ENCODE measurements at regions not wholly inside any gene's neighbourhood (a gene's known extent, or its start where the extent isn't known, plus 50 kb on each side); places are given as distances from the start of the nearest gene placed in this dataset.

DNA sequence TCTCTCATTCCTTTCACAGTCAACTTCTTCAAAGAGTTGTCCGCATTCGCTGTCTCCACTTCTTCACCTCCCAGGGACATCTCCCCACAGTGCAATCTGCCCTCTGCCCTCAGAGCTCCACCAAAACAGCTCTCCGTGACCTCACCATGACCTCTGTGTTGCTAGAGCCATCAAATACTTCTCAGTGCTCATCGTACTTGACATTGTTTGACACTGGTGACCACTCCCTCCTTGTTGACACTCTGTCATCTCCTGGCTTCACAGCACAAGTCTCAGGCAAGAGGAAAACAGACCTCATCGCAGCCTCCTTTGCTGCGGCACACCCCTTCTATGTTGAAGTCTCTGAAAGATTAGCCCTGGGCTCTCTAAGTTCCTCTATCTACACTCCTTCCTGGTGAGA is 90.5 kb upstream of the CCDC160 start:
- Histone ChIP-seq H3K9me3 (no peaks in the 10 kb centered on the region), H3K27ac (no peak overlapping the region), H3K4me1 (ENCODE audit: control insufficient read depth in 1 of 2, low read depth in 2 of 2) (no peaks in the 10 kb centered on the region), H3K4me3 (no peak overlapping the region), H3K27me3 (replicated peaks; ENCODE audit: insufficient read depth) (no peaks in the 10 kb centered on the region), H3K36me3 (no peaks in the 10 kb centered on the region)
- TF ChIP-seq, protein P1, sequence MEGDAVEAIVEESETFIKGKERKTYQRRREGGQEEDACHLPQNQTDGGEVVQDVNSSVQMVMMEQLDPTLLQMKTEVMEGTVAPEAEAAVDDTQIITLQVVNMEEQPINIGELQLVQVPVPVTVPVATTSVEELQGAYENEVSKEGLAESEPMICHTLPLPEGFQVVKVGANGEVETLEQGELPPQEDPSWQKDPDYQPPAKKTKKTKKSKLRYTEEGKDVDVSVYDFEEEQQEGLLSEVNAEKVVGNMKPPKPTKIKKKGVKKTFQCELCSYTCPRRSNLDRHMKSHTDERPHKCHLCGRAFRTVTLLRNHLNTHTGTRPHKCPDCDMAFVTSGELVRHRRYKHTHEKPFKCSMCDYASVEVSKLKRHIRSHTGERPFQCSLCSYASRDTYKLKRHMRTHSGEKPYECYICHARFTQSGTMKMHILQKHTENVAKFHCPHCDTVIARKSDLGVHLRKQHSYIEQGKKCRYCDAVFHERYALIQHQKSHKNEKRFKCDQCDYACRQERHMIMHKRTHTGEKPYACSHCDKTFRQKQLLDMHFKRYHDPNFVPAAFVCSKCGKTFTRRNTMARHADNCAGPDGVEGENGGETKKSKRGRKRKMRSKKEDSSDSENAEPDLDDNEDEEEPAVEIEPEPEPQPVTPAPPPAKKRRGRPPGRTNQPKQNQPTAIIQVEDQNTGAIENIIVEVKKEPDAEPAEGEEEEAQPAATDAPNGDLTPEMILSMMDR (IDR thresholded peaks at IDR 0.05) = no peak
- DNase-seq (ENCODE audit: low spot score) (no peak), ATAC-seq (ENCODE audit: insufficient number of reproducible peaks, low FRiP score, low read depth) (no peak)

DNA sequence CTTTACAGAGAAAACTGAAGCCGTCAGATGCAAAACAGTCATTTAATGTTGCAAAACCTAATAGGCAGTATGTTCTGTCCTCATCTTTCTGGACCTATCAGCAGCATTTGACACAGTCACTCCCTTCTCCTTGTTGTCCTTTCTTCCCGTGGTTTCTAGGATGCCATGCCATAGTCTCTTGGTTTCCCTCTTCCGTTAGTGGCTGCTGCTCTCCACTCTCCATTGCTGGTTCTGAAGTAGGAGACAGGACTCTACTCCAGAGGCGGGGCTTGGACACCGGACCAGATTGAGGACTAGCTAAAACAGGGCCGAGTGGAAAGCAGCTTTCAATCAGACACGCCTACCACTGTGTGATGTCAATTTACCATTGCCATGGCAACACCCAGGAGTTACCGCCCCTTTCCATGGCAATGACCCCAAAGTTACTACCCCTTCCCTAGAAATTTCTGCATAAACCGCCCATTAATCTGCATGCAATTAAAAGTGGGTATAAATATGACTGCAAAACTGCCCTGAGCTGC is 88.8 kb upstream of the CCDC160 start:
- Histone ChIP-seq H3K9me3 (no peaks in the 10 kb centered on the region), H3K4me3 (peak overlapping the region; percentile 30), H3K27me3 (replicated peaks; ENCODE audit: insufficient read depth) (no peaks in the 10 kb centered on the region), H3K4me1 (ENCODE audit: control insufficient read depth in 1 of 2, low read depth in 2 of 2) (no peaks in the 10 kb centered on the region), H3K27ac (no peak overlapping the region), H3K36me3 (no peaks in the 10 kb centered on the region)
- TF ChIP-seq, protein P1 (IDR thresholded peaks at IDR 0.05) = no peak
- DNase-seq (ENCODE audit: low spot score) (no peak), ATAC-seq (ENCODE audit: insufficient number of reproducible peaks, low FRiP score, low read depth) (no peak)

DNA sequence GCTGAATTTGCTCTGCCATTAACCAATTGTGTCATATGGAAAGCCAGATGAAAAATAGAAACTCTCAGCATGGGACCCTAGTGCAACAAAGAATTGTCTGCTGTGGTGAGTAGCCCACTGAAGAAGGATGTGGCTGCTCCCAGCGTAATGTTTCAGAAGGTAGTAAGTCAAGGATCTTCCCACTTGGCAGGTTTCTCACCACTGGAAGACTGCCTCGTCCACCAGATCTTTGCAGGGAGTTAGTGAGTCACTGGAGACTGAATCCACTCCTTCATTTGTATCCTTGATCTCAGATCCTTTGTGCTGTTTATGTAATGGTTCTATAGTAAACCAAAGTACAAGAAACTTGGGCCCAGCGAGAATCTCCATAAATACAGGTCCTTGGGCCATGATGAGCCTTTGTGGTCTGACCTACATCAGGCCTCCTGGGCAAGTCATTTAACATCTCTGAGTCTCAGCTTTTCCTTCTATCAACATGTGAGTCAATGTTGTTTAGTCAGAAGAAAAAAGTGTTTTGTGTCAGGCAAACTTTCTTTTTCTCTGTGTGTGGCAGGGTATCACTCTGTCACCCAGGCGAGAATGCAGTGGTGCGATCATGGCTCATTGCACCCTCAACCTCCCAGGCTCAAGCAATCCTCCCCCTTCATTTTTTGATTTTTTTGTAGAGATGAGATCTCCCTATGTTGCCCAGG is 78.0 kb upstream of the CCDC160 start:
- no peaks in the 10 kb centered on the region for H3K36me3 ChIP-seq
- no peaks in the 10 kb centered on the region for H3K9me3 ChIP-seq
- H3K4me3 ChIP-seq = no peak overlapping the region
- no peak for DNase-seq (ENCODE audit: low spot score)
- H3K4me1 ChIP-seq (ENCODE audit: control insufficient read depth in 1 of 2, low read depth in 2 of 2) = no peaks in the 10 kb centered on the region
- no peak overlapping the region for H3K27ac ChIP-seq
- ATAC-seq (ENCODE audit: insufficient number of reproducible peaks, low FRiP score, low read depth) = no peak
- H3K27me3 ChIP-seq (replicated peaks; ENCODE audit: insufficient read depth) = no peaks in the 10 kb centered on the region
- TF ChIP-seq, protein P1 (IDR thresholded peaks at IDR 0.05) = no peak

DNA sequence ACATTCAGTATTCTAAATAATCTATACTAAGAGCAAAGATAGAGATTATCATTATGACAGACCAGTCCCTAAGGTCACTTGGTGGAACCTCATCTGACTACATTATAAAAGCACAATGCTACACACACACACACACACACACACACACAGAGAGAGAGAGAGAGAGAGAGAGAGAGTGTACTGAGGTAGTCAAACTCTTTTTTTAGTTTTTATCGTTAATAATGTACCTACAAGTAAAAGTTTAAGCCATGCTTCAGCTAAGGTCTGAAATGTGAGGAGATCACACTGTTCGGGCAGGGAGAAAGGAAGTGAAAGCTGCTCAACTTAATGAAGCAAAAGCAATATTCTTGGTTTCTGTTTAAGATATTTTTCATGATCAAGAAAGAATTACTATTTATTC is 75.8 kb upstream of the CCDC160 start:
- H3K27me3 ChIP-seq (replicated peaks; ENCODE audit: insufficient read depth) = no peaks in the 10 kb centered on the region
- H3K36me3 ChIP-seq = no peaks in the 10 kb centered on the region
- no peaks in the 10 kb centered on the region for H3K9me3 ChIP-seq
- no peak for DNase-seq (ENCODE audit: low spot score)
- no peak overlapping the region for H3K27ac ChIP-seq
- no peaks in the 10 kb centered on the region for H3K4me1 ChIP-seq (ENCODE audit: control insufficient read depth in 1 of 2, low read depth in 2 of 2)
- ATAC-seq (ENCODE audit: insufficient number of reproducible peaks, low FRiP score, low read depth) = no peak
- no peak overlapping the region for H3K4me3 ChIP-seq
- TF ChIP-seq, protein P1 (IDR thresholded peaks at IDR 0.05) = no peak

DNA sequence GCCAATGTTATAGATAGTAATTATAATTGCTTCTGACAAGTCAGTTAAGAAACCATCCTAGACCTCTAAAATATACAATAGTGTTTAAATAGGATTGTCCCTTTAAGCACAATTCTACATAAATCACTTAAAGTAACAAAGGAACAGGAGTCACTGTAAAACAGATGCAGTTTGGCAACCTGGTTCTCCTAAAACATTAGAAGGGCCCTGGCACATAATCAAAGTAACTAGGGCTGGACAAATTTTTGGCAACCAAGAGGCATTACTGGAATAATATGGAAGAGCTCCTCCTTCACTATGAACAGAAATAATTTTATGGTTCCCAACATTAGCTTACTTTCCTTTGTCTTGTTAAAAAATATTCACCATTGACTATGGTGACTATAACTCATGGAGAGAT is 75.0 kb upstream of the CCDC160 start:
- H3K27ac ChIP-seq = no peak overlapping the region
- TF ChIP-seq, protein P1 (IDR thresholded peaks at IDR 0.05) = no peak
- no peaks in the 10 kb centered on the region for H3K27me3 ChIP-seq (replicated peaks; ENCODE audit: insufficient read depth)
- H3K36me3 ChIP-seq = no peaks in the 10 kb centered on the region
- DNase-seq (ENCODE audit: low spot score) (no peak), ATAC-seq (ENCODE audit: insufficient number of reproducible peaks, low FRiP score, low read depth) (no peak)
- H3K9me3 ChIP-seq = no peaks in the 10 kb centered on the region
- no peaks in the 10 kb centered on the region for H3K4me1 ChIP-seq (ENCODE audit: control insufficient read depth in 1 of 2, low read depth in 2 of 2)
- H3K4me3 ChIP-seq = no peak overlapping the region

All from thoracic aorta (tissue), 2 donors.